ENCODE measurements at regions not wholly inside any gene's neighbourhood (a gene's known extent, or its start where the extent isn't known, plus 50 kb on each side); places are given as distances from the start of the nearest gene placed in this dataset.

GRCh38 chr5:179488975-179489374 lies 61.4 kb upstream of the RUFY1 start:
- peaks cover 18% of the 10 kb centered on the region for H3K27me3 ChIP-seq (ENCODE audit: insufficient read depth, low read length)
- no peaks in the 10 kb centered on the region for H4K20me1 ChIP-seq (ENCODE audit: insufficient read depth, low read length)
- H3K79me2 ChIP-seq (ENCODE audit: insufficient read depth, low read length): no peaks in the 10 kb centered on the region
- H3K4me1 ChIP-seq (ENCODE audit: insufficient read depth, low read length, severe bottlenecking): no peaks in the 10 kb centered on the region
- no peaks in the 10 kb centered on the region; the same call in 1 of the 2 replicates for H3K36me3 ChIP-seq (ENCODE audit: insufficient read depth, low read length)
- H3F3A ChIP-seq (ENCODE audit: insufficient read depth, low read length): no peaks in the 10 kb centered on the region
- no peak for TF ChIP-seq EZH2 (IDR thresholded peaks at IDR 0.05; ENCODE audit: borderline replicate concordance, low read length)
- TF ChIP-seq CTCF (IDR thresholded peaks at IDR 0.05; ENCODE audit: low read length): no peak
- no peak overlapping the region for H3K9ac ChIP-seq (ENCODE audit: low read length)
- no peak overlapping the region for H3K4me3 ChIP-seq (ENCODE audit: low read depth, low read length, poor library complexity, severe bottlenecking)
- H3K4me2 ChIP-seq (ENCODE audit: low read length): no peak overlapping the region
- no peaks in the 10 kb centered on the region; the same call in 1 of the 2 replicates for H3K9me3 ChIP-seq (ENCODE audit: low read length)
- no peak overlapping the region for H2AFZ ChIP-seq (ENCODE audit: low read length)
- H3K9me2 ChIP-seq (ENCODE audit: low read depth, low read length): no peaks in the 10 kb centered on the region
- no peak overlapping the region for H3K27ac ChIP-seq (ENCODE audit: low read depth, low read length, poor library complexity, severe bottlenecking)

- Histone ChIP-seq H3K36me3 (ENCODE audit: insufficient read depth, low read length) (no peaks in the 10 kb centered on the region; the same call in 1 of the 2 replicates), H3K79me2 (ENCODE audit: insufficient read depth, low read length) (no peaks in the 10 kb centered on the region), H3K9ac (ENCODE audit: low read length) (no peak overlapping the region), H3K4me1 (ENCODE audit: insufficient read depth, low read length, severe bottlenecking) (no peaks in the 10 kb centered on the region), H2AFZ (ENCODE audit: low read length) (no peak overlapping the region), H3K27me3 (ENCODE audit: insufficient read depth, low read length) (peaks cover 18% of the 10 kb centered on the region), H3K4me3 (ENCODE audit: low read depth, low read length, poor library complexity, severe bottlenecking) (no peak overlapping the region), H4K20me1 (ENCODE audit: insufficient read depth, low read length) (no peaks in the 10 kb centered on the region), H3K27ac (ENCODE audit: low read depth, low read length, poor library complexity, severe bottlenecking) (no peak overlapping the region), H3K9me2 (ENCODE audit: low read depth, low read length) (no peaks in the 10 kb centered on the region), H3K9me3 (ENCODE audit: low read length) (no peaks in the 10 kb centered on the region; the same call in 1 of the 2 replicates), H3F3A (ENCODE audit: insufficient read depth, low read length) (no peaks in the 10 kb centered on the region), H3K4me2 (ENCODE audit: low read length) (no peak overlapping the region)
- no peak for TF ChIP-seq CTCF (IDR thresholded peaks at IDR 0.05; ENCODE audit: low read length)
- TF ChIP-seq EZH2 (IDR thresholded peaks at IDR 0.05; ENCODE audit: borderline replicate concordance, low read length): no peak
Observed at GRCh38 chr5:179488491-179488890, 61.9 kb upstream of the RUFY1 start.

GRCh38 chr5:179487145-179487544 lies 63.2 kb upstream of the RUFY1 start:
- Histone ChIP-seq H2AFZ (ENCODE audit: low read length) (no peak overlapping the region), H3K4me1 (ENCODE audit: insufficient read depth, low read length, severe bottlenecking) (no peaks in the 10 kb centered on the region), H3K27ac (ENCODE audit: low read depth, low read length, poor library complexity, severe bottlenecking) (no peak overlapping the region), H3K9me3 (ENCODE audit: low read length) (no peaks in the 10 kb centered on the region; the same call in 1 of the 2 replicates), H3K36me3 (ENCODE audit: insufficient read depth, low read length) (no peaks in the 10 kb centered on the region; the same call in 1 of the 2 replicates), H3K4me3 (ENCODE audit: low read depth, low read length, poor library complexity, severe bottlenecking) (no peak overlapping the region), H3K4me2 (ENCODE audit: low read length) (no peak overlapping the region), H4K20me1 (ENCODE audit: insufficient read depth, low read length) (no peaks in the 10 kb centered on the region), H3F3A (ENCODE audit: insufficient read depth, low read length) (no peaks in the 10 kb centered on the region), H3K27me3 (ENCODE audit: insufficient read depth, low read length) (peaks cover 18% of the 10 kb centered on the region), H3K79me2 (ENCODE audit: insufficient read depth, low read length) (no peaks in the 10 kb centered on the region), H3K9ac (ENCODE audit: low read length) (no peak overlapping the region), H3K9me2 (ENCODE audit: low read depth, low read length) (no peaks in the 10 kb centered on the region)
- no peak for TF ChIP-seq EZH2 (IDR thresholded peaks at IDR 0.05; ENCODE audit: borderline replicate concordance, low read length)
- no peak for TF ChIP-seq CTCF (IDR thresholded peaks at IDR 0.05; ENCODE audit: low read length)

Data from OCI-LY1 (cell line).